Omental fat pad (tissue), 3 donors: ENCODE measurements at regions not wholly inside any gene's neighbourhood (a gene's known extent, or its start where the extent isn't known, plus 50 kb on each side); places are given as distances from the start of the nearest gene placed in this dataset.

Experiments
- ATAC-seq: fragments of 150-250 bp; one replicate; pipeline ENCODE4 v1.9.1; 2016; ENCODE audit warnings: mild to moderate bottlenecking, moderate library complexity; ENCODE audit not compliant: low FRiP score
- DNase-seq: peaks from one replicate; pipeline ENCODE4 v3.0.0-alpha.2; 2019; ENCODE audit warnings: low spot score
- TF ChIP-seq, protein P1 (sequence below), 3 donors: fragments of 450-650 bp; IDR thresholded peaks; one replicate each; pipeline ENCODE4 v1.5.1; 2016 to 2017; ENCODE audit warnings: antibody characterized with exemption in 3 of 3, mild to moderate bottlenecking in 3 of 3, moderate library complexity in 2 of 3

DNA sequence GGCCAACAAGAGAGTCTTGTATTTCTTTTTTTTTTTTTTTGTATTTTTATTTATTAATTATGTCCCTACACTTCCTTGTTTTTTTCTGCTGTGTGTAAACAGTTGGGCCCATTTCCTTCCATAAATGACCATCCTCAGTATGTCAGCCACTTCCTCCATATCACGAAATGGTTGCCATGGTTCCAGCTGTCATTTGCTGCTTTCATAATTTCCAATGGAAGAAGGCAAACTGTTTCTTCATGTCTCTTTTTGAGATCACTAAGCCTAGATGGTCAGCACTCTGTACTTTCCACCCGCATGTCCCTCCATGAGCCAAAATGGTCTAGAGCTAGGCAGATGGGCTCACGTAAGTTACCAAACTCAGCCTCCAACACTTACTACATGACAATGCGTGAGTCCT is 133.5 kb upstream of the FOXF1 start:
- TF ChIP-seq, protein P1, sequence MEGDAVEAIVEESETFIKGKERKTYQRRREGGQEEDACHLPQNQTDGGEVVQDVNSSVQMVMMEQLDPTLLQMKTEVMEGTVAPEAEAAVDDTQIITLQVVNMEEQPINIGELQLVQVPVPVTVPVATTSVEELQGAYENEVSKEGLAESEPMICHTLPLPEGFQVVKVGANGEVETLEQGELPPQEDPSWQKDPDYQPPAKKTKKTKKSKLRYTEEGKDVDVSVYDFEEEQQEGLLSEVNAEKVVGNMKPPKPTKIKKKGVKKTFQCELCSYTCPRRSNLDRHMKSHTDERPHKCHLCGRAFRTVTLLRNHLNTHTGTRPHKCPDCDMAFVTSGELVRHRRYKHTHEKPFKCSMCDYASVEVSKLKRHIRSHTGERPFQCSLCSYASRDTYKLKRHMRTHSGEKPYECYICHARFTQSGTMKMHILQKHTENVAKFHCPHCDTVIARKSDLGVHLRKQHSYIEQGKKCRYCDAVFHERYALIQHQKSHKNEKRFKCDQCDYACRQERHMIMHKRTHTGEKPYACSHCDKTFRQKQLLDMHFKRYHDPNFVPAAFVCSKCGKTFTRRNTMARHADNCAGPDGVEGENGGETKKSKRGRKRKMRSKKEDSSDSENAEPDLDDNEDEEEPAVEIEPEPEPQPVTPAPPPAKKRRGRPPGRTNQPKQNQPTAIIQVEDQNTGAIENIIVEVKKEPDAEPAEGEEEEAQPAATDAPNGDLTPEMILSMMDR (IDR thresholded peaks at IDR 0.05), result no peak
- ATAC-seq, result no peak
- no peak for DNase-seq

DNA sequence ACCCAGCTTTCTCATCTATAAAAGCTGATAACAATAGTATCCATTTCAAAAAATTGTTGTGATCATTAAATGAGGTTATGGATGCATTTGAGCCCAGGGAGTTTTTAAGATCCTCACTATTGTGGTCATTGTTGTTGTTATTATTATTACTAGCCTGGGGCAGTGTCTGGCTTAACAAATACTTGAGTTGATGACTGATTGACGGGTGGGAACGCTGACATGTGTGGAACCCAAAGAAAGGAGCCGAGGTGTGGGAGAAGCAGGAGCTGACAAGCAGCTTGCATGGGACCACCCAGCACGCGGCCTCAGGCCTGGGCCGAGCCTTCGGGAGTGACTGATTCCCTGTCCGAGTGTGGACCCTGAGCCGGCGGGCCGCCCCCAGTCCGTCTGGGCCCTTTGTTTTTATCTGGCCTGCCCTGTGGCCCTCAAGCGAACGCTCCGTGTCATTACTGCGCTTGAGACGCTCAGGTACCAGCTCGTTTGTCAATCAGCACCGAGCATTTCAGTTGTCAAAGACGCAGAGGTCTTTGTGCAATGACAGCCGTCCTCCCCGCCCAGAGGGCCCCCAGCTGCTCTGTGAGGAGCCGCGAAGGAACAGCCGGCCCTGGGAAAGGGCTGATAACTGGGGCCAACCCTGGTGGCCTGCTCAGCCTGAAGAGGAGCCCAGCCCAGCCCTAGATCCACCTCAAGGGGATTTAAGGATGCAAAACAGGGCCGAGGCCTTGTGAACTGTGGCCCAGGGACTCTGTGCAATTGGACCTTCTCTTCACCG is 132.9 kb upstream of the FOXF1 start:
- TF ChIP-seq, protein P1 (IDR thresholded peaks at IDR 0.05), result no peak
- DNase-seq, result no peak
- ATAC-seq, result no peak

DNA sequence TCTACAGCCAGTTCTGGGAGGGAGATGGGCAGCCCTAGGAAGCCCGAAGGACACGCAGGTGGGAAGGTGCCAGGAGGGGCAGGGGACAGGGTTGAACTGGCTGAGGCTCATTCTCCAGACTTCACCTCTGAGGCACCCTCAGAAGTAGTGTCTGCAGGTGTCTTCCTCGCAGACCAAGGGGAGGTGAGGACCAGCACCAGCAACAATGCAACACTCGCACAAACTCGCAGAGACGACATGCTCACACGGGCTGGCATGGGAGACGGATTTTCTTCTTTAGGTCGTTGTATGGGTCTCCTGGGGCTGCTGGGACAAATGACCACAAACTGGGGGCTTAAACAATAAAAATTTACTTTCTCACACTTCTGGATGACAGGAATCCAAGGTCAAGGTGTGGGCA is 132.2 kb upstream of the FOXF1 start:
- no peak for DNase-seq
- ATAC-seq, result no peak
- TF ChIP-seq, protein P1 (IDR thresholded peaks at IDR 0.05), result no peak

DNA sequence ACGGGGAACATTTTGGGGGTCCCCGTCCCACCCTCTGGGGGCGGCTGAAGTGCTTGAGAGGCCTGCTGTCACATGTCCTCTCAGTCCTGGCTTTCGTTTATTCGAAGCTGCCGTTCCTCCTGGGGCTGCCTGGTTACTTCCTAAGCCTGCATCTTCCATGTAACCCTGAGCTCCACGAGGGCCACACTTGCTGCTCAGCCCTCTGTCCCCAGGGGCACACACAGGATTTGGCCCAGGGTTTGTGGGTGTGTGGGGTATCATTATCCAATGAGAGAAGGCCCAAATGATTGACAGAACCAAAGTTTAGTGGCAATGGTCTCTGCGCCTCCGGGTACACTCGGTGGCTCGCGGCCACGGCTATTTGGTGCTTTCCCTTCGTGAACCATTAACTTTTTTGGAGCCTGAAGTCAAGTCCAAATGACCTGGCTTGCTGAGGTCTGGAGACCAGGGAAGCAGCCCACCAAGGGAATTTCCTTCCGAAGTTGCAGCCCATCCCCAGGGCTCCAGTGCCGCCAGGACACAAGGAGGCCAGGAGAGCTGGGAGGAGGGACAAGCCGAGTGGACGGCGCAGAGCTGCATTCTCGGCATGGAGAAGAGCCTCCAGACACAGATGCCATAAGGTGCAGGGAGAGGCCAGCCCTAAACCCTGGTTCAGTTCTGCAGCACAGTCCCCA is 131.4 kb upstream of the FOXF1 start:
- TF ChIP-seq, protein P1 (IDR thresholded peaks at IDR 0.05), result no peak
- DNase-seq, result no peak
- no peak for ATAC-seq

DNA sequence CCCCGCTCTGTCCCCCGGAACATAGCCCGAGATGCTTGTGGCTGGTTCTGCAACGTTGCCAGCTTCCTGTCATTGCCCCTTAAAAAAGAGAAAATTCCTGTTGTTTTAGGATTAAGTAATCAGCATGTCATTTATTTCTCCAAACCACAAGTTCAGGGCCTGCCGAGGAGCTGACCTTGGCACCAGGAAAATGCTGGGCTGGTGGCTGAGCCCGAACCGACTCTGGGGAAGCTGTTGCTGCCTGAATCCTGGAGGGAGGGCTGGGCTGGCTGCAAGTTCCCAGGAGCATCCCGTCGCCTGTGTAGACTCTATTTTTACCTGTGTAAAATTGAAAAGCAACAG is 130.9 kb upstream of the FOXF1 start:
- no peak for DNase-seq
- no peak for ATAC-seq
- TF ChIP-seq, protein P1 (IDR thresholded peaks at IDR 0.05), result no peak

DNA sequence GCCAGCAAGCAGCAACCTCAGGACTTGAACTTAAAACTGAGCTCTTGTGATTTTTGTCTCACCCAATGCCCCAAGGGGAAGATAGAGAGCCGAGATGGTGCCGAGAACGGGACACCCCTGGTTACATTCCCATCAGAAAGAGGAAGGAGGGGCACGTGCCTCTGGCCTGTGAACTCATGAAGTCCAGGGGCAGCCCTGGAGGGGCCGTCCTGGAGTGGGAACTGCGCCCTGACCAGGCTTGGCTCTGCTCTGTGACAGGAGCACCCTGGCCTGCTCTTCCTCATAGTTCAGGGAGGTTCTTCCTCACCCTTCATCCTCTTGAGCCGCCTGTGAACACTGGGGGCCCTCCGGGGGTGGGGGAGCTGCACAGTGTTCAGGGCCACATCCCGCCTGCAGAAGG is 130.3 kb upstream of the FOXF1 start:
- ATAC-seq, result no peak
- TF ChIP-seq, protein P1 (IDR thresholded peaks at IDR 0.05), result no peak
- DNase-seq, result no peak

DNA sequence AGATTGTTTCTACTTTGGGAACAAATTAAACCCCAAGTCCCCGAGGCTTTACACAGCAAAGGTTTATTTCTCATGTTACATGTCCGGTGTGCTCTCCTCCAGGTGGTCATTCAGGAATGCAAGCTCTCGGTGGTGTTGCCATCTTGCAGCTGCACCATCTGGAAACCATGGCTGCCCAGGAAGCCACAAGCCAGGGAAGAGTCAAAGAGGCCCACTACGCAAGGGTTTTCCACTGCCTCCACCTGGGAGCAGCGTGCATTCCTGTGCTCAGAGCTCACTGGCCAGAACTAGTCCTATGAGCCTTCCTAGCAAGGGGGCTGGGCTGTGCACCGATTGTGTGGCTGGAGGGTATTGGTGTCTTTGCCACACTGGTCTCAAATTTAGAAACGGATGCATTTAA is 128.8 kb upstream of the FOXF1 start:
- TF ChIP-seq, protein P1 (IDR thresholded peaks at IDR 0.05), result no peak
- ATAC-seq, result no peak
- no peak for DNase-seq
